Lower leg skin (tissue), 3 donors: ENCODE measurements at regions not wholly inside any gene's neighbourhood (a gene's known extent, or its start where the extent isn't known, plus 50 kb on each side); places are given as distances from the start of the nearest gene placed in this dataset.

ENCODE experiments used
- CTCF ChIP-seq, 3 donors: fragments of 450-650 bp; IDR thresholded peaks; one replicate each; pipeline ENCODE4 v1.5.1; 2016; ENCODE audit warnings: antibody characterized with exemption in 3 of 3, mild to moderate bottlenecking in 3 of 3, moderate library complexity in 2 of 3
- POLR2A ChIP-seq, 2 donors: fragments of 450-650 bp; IDR thresholded peaks; one replicate each; pipeline ENCODE4 v1.6.1; 2016 to 2017; ENCODE audit warnings: antibody characterized with exemption in 2 of 2, mild to moderate bottlenecking in 1 of 2, moderate library complexity in 1 of 2

- TF ChIP-seq CTCF (IDR thresholded peaks at IDR 0.05) (no peak), POLR2A (IDR thresholded peaks at IDR 0.05) (no peak)
Observed at GRCh38 chr6:139540894-139541293, 166.4 kb upstream of the CITED2 start.
